ENCODE measurements at regions not wholly inside any gene's neighbourhood (a gene's known extent, or its start where the extent isn't known, plus 50 kb on each side); places are given as distances from the start of the nearest gene placed in this dataset.
"Not testable (repeated sequence)": the region's sequence is repeated elsewhere in the genome, so short reads cannot be mapped to it uniquely, and the experiment has no call there.

GRCh38 chr3:193179332-193180012 lies 61.5 kb upstream of the PLAAT1 start:
- TF ChIP-seq CTCF, POLR2A, POLR2AphosphoS5 (IDR thresholded peaks at IDR 0.05): not testable (repeated sequence)

Data from prostate gland (tissue), 2 donors.